Neural progenitor cell (in vitro differentiated cells): ENCODE measurements at regions not wholly inside any gene's neighbourhood (a gene's known extent, or its start where the extent isn't known, plus 50 kb on each side); places are given as distances from the start of the nearest gene placed in this dataset.

Source experiments
- DNase-seq: peaks from one replicate; pipeline ENCODE4 v3.0.0-alpha.2; 2016; ENCODE audit warnings: low spot score
- H2AFZ ChIP-seq: fragments of 200-600 bp; sonication (generic); replicated peaks from 2 replicates; pipeline ENCODE4 v1.6.1; 2016; ENCODE audit warnings: antibody characterized with exemption
- H3F3A ChIP-seq: fragments of 200-600 bp; sonication (generic); 2 replicates; pipeline ENCODE4 v1.6.1; 2016; ENCODE audit warnings: antibody characterized with exemption, low read depth
- H3K27ac ChIP-seq: fragments of 200-600 bp; sonication (generic); 2 replicates; pipeline ENCODE4 v1.5.1; 2016; ENCODE audit warnings: mild to moderate bottlenecking
- H3K27me3 ChIP-seq: fragments of 200-600 bp; sonication (generic); 2 replicates; pipeline ENCODE4 v1.6.1; 2016; ENCODE audit warnings: mild to moderate bottlenecking, moderate library complexity
- H3K36me3 ChIP-seq: fragments of 200-600 bp; sonication (generic); 2 replicates; pipeline ENCODE4 v1.5.1; 2016
- H3K4me1 ChIP-seq: fragments of 200-600 bp; sonication (generic); 2 replicates; pipeline ENCODE4 v1.6.1; 2016; ENCODE audit warnings: mixed run types
- H3K4me2 ChIP-seq: fragments of 200-600 bp; sonication (generic); 2 replicates; pipeline ENCODE4 v1.6.1; 2016
- H3K4me3 ChIP-seq: fragments of 200-600 bp; sonication (generic); 2 replicates; pipeline ENCODE4 v1.5.1; 2016
- H3K79me2 ChIP-seq: fragments of 200-600 bp; sonication (generic); 2 replicates; pipeline ENCODE4 v1.6.1; 2016; ENCODE audit warnings: low read depth
- H3K9ac ChIP-seq: fragments of 200-600 bp; sonication (generic); 2 replicates; pipeline ENCODE4 v1.6.1; 2016
- H3K9me3 ChIP-seq: fragments of 200-600 bp; sonication (generic); 2 replicates; pipeline ENCODE4 v1.5.1; 2016; ENCODE audit warnings: low read depth
- H4K20me1 ChIP-seq: fragments of 200-600 bp; sonication (generic); 2 replicates; pipeline ENCODE4 v1.6.1; 2016; ENCODE audit warnings: low read depth
- H3K27ac Mint-ChIP-seq: 3 replicates; pipeline ENCODE4 v1.8.0; 2021; ENCODE audit warnings: mixed read lengths
- H3K27me3 Mint-ChIP-seq: 2 replicates; pipeline ENCODE4 v1.8.0; 2022; ENCODE audit warnings: low read depth, mild to moderate bottlenecking, inconsistent platforms, moderate library complexity, mixed read lengths; ENCODE audit not compliant: insufficient read depth
- H3K36me3 Mint-ChIP-seq: 3 replicates; pipeline ENCODE4 v1.8.0; 2021; ENCODE audit warnings: mixed read lengths
- H3K4me1 Mint-ChIP-seq: 3 replicates; pipeline ENCODE4 v1.8.0; 2021; ENCODE audit warnings: mixed read lengths
- H3K4me3 Mint-ChIP-seq: 3 replicates; pipeline ENCODE4 v1.8.0; 2021; ENCODE audit warnings: mild to moderate bottlenecking, moderate library complexity, mixed read lengths
- H3K9me3 Mint-ChIP-seq: 3 replicates; pipeline ENCODE4 v1.8.0; 2020; ENCODE audit warnings: mixed read lengths
- EZH2 ChIP-seq: fragments of 200-600 bp; sonication (generic); IDR thresholded peaks from 2 replicates; pipeline ENCODE4 v1.6.1; 2017; ENCODE audit warnings: antibody characterized with exemption, mild to moderate bottlenecking, moderate library complexity
- EZH2phosphoT487 ChIP-seq: fragments of 200-600 bp; sonication (generic); IDR thresholded peaks from 2 replicates; pipeline ENCODE4 v1.6.1; 2017; ENCODE audit warnings: antibody characterized with exemption
- TF ChIP-seq, protein P1 (sequence below): fragments of 200-600 bp; sonication (generic); IDR thresholded peaks from 2 replicates; pipeline ENCODE4 v1.5.1; 2017; ENCODE audit warnings: antibody characterized with exemption, mild to moderate bottlenecking

DNA sequence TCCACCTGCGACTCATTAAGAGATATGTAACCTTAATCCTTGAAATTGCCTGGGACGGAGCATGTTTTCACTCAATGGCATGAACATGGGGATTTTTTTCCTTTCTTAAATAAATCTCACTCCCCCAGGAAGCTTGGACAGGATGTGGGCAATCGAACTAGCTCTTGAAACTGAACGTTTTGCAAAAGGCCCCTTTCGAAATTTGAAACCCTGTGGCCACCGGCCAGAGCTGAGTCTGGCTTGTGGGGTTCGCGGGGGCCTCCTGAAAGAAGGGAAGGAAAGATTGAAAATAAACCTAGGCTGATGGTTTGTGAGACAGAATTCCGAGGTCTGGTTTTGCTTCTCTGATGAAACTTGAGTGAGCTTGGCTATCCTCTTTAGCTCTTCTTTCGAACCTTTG lies 101.4 kb upstream of the RTL1 start:
- Mint-ChIP-seq H3K36me3 (no peaks in the 10 kb centered on the region), H3K4me3 (no peak overlapping the region), H3K27me3 (no peaks in the 10 kb centered on the region), H3K27ac (no peak overlapping the region), H3K4me1 (peaks cover 15% of the 10 kb centered on the region), H3K9me3 (peaks cover 4% of the 10 kb centered on the region)
- Histone ChIP-seq H3K4me2 (no peak overlapping the region), H3K79me2 (no peaks in the 10 kb centered on the region), H3K27me3 (no peaks in the 10 kb centered on the region), H3K4me1 (no peaks in the 10 kb centered on the region), H3K36me3 (no peaks in the 10 kb centered on the region), H3F3A (no peaks in the 10 kb centered on the region), H3K9ac (no peak overlapping the region), H2AFZ (no peak overlapping the region), H3K27ac (no peak overlapping the region), H3K4me3 (no peak overlapping the region), H3K9me3 (no peaks in the 10 kb centered on the region), H4K20me1 (no peaks in the 10 kb centered on the region)
- DNase-seq: no peak
- no peak for TF ChIP-seq EZH2phosphoT487
- no peak for TF ChIP-seq EZH2
- TF ChIP-seq, protein P1, sequence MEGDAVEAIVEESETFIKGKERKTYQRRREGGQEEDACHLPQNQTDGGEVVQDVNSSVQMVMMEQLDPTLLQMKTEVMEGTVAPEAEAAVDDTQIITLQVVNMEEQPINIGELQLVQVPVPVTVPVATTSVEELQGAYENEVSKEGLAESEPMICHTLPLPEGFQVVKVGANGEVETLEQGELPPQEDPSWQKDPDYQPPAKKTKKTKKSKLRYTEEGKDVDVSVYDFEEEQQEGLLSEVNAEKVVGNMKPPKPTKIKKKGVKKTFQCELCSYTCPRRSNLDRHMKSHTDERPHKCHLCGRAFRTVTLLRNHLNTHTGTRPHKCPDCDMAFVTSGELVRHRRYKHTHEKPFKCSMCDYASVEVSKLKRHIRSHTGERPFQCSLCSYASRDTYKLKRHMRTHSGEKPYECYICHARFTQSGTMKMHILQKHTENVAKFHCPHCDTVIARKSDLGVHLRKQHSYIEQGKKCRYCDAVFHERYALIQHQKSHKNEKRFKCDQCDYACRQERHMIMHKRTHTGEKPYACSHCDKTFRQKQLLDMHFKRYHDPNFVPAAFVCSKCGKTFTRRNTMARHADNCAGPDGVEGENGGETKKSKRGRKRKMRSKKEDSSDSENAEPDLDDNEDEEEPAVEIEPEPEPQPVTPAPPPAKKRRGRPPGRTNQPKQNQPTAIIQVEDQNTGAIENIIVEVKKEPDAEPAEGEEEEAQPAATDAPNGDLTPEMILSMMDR: no peak

- no peak overlapping the region for H3K27ac ChIP-seq
- no peak overlapping the region for H3K27ac Mint-ChIP-seq
- H3K4me3 ChIP-seq: no peak overlapping the region
- H3K9me3 Mint-ChIP-seq: peaks cover 4% of the 10 kb centered on the region
- no peaks in the 10 kb centered on the region for H3K36me3 Mint-ChIP-seq
- H3K4me2 ChIP-seq: no peak overlapping the region
- no peak overlapping the region for H3K9ac ChIP-seq
- H3F3A ChIP-seq: no peaks in the 10 kb centered on the region
- no peaks in the 10 kb centered on the region for H3K9me3 ChIP-seq
- no peaks in the 10 kb centered on the region for H4K20me1 ChIP-seq
- no peaks in the 10 kb centered on the region for H3K36me3 ChIP-seq
- H3K27me3 Mint-ChIP-seq: no peaks in the 10 kb centered on the region
- no peaks in the 10 kb centered on the region for H3K27me3 ChIP-seq
- TF ChIP-seq EZH2phosphoT487: no peak
- TF ChIP-seq EZH2: no peak
- H2AFZ ChIP-seq: no peak overlapping the region
- H3K4me3 Mint-ChIP-seq: no peak overlapping the region
- no peaks in the 10 kb centered on the region for H3K79me2 ChIP-seq
- peaks cover 15% of the 10 kb centered on the region for H3K4me1 Mint-ChIP-seq
- DNase-seq: no peak
- no peaks in the 10 kb centered on the region for H3K4me1 ChIP-seq
Measured at GRCh38 chr14:101005447-101005846, 101.9 kb upstream of the RTL1 start.

DNA sequence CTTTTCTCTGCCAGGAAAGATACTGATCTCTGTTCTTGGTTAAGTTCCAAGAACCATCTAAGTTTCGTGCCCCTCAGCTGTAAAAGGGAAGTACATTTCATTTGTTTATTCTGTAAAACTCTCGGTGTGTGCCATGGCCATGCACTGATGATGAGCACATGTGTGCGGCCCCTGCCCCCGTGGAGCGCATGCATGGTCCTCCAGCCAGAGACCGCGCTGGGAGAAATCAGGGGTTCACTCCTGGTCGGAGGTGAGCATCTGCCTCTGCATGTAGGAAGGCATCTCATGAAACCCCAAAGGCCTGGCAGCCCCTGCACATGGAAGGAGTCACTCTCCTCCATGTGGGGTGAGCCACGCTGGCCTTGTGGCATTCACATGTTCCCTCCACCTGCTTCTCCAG lies 102.5 kb upstream of the RTL1 start:
- Histone ChIP-seq H3K27me3 (no peaks in the 10 kb centered on the region), H3K4me3 (no peak overlapping the region), H3K27ac (no peak overlapping the region), H4K20me1 (no peaks in the 10 kb centered on the region), H3K36me3 (no peaks in the 10 kb centered on the region), H3K4me2 (no peak overlapping the region), H2AFZ (no peak overlapping the region), H3K9me3 (no peaks in the 10 kb centered on the region), H3K79me2 (no peaks in the 10 kb centered on the region), H3F3A (no peaks in the 10 kb centered on the region), H3K9ac (no peak overlapping the region), H3K4me1 (no peaks in the 10 kb centered on the region)
- no peak for TF ChIP-seq EZH2phosphoT487
- TF ChIP-seq, protein P1: no peak
- Mint-ChIP-seq H3K4me3 (no peak overlapping the region), H3K9me3 (peaks cover 4% of the 10 kb centered on the region), H3K27me3 (no peaks in the 10 kb centered on the region), H3K27ac (no peak overlapping the region), H3K36me3 (no peaks in the 10 kb centered on the region), H3K4me1 (peaks cover 15% of the 10 kb centered on the region)
- no peak for DNase-seq

DNA sequence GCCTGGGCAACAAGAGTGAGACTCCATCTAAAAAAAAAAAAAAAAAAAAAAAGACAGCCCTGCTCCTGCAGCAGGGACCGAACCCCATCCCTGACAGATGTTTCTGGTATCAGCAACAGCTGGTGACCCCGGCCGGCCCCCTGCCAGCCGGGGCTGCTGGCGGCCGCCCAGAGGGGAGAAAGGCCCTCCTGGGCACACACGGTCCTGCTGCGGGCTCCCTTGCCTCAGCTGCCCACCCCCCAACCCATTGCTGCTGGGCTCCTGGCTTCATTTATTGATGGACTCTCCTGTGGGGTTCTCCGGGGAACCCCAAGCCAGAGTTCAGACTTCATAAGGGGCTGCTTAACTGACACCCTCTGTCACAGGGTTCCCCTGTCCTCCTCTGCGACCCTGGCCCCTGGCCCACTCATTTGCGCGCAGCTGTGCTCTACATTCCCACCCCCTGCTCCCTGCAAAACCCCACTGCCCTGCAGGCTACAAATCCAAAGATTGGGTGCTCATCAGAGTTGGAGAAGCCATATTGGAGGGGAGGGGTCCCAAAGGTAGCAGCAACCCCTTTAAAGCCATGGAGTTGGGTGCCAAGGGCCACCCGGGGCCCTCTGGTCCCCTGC lies 103.6 kb upstream of the RTL1 start:
- no peak for TF ChIP-seq EZH2phosphoT487
- no peak for TF ChIP-seq EZH2
- TF ChIP-seq, protein P1: no peak
- Histone ChIP-seq H4K20me1 (no peaks in the 10 kb centered on the region), H3K9ac (no peak overlapping the region), H3K4me2 (no peak overlapping the region), H3K36me3 (no peaks in the 10 kb centered on the region), H2AFZ (no peak overlapping the region), H3K4me3 (no peak overlapping the region), H3F3A (no peaks in the 10 kb centered on the region), H3K27me3 (no peaks in the 10 kb centered on the region), H3K4me1 (no peaks in the 10 kb centered on the region), H3K27ac (no peak overlapping the region), H3K79me2 (no peaks in the 10 kb centered on the region), H3K9me3 (no peaks in the 10 kb centered on the region)
- no peak overlapping the region for H3K27ac Mint-ChIP-seq
- H3K4me3 Mint-ChIP-seq: no peak overlapping the region
- no peaks in the 10 kb centered on the region for H3K27me3 Mint-ChIP-seq
- H3K36me3 Mint-ChIP-seq: no peaks in the 10 kb centered on the region
- peaks cover 15% of the 10 kb centered on the region for H3K4me1 Mint-ChIP-seq
- no peak for DNase-seq
- peaks cover 7% of the 10 kb centered on the region for H3K9me3 Mint-ChIP-seq
